Cerebellar nuclear complex (tissue), 1 donor: ENCODE measurements at regions not wholly inside any gene's neighbourhood (a gene's known extent, or its start where the extent isn't known, plus 50 kb on each side); places are given as distances from the start of the nearest gene placed in this dataset.
"Not testable (repeated sequence)": the region's sequence is repeated elsewhere in the genome, so short reads cannot be mapped to it uniquely, and the experiment has no call there.

Source experiments
- DNase-seq, 2 experiments: peaks; one replicate each; lab custom pipeline; 2025; lab: John Stamatoyannopoulos, UW

DNA sequence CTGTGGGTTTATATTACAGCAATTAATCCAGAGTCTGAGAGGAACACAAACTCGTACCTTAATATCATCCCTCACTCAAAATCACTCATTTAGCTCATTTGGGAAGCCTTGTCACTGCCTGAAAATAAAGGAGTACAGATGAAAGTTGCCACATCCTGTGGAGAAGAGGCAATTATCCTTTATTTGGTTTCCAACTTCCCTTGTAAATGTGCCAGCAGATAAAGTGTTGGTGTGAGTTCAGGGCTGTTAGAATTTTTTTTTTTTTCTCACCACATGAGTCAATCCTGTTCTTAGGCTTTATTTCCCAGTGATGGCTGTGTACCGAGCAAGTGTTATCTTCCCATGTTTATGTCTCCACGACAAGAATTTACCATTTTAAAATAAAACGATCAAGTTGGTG lies 99.0 kb upstream of the SMIM30 start:
- no peak for DNase-seq

DNA sequence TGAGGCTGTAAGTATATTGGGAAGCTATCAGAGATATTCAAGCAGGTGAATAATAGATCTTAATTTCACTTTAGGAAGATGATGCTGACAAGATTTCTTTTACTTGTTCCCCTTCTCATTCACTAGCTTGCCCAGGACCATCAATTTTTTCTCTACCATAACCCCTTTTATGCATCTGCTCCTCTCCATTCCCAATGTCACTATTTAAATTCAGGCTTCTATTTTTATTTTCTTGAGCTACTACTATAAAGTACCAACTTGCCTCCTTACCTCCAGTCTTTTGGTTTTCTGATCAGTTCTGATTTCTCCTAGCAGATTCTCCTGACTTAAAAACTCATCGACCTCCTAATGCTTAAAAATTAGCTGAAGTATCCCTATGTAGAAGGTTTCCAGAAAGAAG lies 97.7 kb upstream of the SMIM30 start:
- DNase-seq = no peak

DNA sequence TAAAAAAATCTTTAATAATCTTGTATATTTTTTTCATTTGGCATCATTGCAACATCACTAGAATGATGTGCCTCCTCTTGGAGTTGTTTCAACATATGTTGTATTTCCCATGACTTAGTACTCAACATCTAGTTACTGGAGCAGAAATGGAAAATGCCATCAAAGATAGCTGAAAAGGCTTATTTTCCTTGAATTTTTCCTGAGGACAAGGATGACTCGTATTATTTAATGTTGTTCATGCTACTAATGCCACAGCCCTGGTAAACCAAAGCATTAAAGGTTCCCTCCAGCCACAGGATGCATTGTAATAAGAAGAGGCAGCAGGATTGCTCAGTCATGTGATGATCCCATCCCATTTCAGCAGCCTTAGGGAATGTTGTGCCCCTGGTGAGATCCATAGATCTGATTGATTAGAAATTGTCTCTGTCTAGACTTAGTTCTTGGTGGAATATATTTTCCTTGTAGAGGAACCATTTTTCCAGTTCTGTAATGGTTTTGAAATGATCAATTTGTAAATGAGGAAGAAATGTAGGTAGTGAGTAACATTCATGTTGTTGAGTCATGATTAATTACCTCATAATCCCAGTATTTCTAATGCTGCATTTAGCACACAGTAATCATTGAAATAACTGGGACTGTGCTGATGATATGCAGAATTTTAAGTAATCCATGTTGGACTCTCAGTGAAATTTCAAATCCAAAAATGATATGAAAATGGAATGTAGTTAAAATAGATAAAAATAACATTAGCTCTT lies 91.3 kb upstream of the SMIM30 start:
- no peak for DNase-seq

DNA sequence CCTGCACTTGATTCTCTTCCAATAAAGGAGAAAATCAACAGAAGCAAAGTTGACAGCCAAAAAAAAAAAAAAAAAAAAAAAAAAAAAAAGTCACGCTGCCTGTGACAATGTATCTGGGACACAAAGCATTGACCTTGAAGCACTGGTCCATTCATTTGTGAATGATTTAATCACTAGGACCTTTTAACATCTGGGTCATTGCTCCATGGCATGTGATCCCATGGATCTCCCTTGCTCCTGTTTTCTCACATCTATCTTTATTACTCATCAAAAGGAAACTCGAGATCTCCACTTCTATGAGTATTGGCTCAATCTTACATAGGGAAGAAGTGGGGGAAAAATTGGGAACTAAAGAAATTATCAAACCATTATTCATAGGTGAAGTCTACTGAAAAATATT lies 89.6 kb upstream of the SMIM30 start:
- no peak for DNase-seq

DNA sequence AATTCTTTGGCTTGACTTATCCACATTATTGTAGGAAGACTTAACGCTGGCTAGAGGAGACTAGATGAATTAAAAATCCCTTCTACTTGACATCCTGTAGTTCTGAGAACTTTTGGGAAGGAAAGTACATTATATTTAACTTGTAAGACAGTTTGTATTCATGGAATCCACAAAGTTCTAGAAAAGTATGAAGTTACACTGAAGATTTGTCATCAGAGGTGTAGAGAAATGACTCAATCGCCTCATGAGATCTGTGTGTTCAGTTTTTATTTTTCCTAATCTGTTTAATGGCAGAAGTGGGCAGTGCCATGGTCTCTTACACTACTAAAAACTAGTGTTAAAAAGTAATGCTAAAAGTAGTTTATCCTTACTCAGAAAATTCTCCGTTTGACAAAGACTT lies 89.1 kb upstream of the SMIM30 start:
- DNase-seq = no peak

DNA sequence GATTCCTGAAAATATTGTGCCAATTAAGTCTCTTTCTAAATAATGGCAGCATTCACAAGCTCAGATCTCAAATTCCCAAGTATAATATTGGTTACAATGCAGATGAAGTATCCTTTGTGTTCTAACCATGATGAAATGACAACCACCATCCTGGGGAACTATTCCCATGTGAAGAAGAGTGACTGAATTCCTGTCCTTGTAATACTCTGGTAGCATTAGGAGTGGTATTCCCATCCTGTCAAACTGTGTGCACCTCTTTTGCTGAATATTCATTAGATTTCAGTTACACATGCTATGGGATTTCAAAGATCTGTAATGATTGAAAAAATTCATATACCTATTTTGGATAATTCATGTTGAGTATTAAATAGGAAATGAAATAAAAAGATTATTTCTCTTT lies 86.1 kb upstream of the SMIM30 start:
- DNase-seq = no peak

DNA sequence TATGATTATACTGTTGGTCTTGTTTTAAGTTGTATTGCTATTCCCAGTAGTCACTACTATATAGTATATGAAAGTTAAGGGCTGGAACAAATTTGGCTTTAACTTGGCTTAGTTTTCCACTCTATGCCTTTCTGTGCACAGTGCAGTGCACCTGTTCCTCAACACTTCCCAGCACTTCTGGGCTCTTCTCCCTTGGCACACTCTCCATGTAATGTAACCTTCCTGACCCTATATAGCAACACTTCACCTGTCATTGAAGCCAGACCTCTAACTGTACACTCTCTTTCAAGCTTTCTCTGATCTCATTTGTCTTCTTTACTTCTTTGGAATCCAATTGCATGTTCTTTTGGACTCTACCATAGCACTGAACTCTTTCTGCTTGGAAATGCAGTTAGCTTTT lies 83.9 kb upstream of the SMIM30 start:
- no peak for DNase-seq

DNA sequence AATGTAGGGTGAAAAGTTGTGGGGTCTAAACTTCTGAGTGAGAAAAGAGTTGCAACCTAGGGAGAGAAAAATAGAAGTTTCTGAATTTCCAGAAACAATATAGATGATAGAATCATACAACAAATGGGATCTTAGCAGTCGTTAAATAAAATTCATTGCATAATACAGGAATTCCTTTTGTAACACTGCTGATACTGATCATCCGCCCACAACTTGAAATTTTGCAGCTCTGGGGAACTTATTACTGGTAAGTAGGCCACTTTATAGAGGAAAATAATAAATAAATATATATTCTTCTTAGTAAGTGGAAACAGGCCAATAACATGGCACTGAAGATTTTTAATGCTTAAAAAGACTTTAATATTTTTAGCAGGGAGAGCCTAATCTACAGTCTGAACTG lies 81.9 kb upstream of the SMIM30 start:
- DNase-seq = no peak

DNA sequence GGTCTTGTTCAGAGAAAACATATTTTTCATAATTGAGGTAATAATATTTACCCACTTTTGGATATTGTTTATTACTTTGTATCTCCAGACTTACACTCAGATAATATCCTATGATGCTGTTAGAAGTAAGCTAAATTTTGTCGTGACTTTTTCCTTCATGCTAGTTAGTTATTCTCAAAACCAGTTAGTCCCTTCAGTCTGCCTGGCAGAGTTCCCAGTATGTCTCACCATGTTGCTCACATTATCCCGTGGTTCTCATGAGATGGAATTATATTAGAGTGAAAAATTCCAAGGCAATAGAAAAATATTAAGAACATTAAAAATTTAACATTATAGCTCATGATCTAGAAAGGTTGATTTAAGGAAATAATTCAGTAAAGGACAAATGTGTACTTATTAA lies 81.5 kb upstream of the SMIM30 start:
- DNase-seq = no peak

DNA sequence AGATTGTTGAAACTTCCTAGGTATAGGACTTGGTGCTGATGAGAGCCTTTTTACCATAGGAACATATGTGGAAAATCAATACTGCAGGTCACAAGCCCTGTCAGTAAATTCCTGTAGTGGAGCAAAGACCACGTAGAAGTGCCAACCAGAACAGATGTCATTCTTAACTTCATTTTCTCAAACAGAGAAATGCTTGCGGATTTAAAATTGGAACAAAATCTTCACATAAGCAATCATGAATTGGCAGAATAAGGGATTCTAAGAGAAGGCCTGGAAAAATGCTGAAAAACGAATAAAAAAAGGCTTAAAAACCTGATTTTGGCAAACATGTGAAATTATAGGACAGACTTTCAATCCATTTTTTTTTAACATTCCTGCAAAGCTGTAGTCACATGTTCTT lies 80.8 kb upstream of the SMIM30 start:
- no peak for DNase-seq

DNA sequence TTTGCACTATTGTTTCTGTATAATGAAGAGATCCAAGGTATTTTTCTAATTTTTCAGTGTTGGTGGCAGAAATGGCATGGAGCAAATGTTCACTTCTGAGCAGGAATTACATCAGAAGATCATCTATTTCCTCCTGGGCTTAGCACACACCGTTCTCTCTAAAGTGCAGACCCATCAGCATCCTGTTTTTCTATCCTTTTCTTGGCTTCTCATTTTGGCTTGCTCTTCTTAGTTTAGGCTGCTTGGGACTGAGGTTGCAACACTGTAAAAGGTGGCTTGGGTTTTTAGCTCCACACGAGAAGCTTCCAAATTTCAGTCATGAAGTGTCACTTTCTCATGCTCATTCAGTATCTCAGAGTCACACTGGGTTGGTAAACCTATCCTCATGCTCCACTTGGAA lies 79.9 kb upstream of the SMIM30 start:
- no peak for DNase-seq

DNA sequence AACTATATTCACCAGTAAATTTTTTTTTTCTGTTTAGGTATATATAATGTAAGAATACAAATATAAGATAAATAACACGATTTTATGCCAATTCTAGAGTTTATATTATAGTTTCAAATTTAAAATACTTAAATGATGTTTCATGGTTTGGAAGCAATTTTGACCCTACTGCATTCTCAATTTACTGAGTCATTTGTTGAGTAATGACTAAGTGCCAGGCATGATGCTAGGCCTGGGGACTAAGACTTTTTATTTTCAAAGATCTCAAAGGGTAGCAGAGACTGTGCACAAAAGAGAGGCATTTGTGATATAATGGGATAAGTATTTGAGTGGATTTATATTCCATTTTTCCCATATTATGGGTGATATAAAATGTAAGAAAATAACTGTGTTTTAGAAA lies 78.9 kb upstream of the SMIM30 start:
- DNase-seq = no peak

DNA sequence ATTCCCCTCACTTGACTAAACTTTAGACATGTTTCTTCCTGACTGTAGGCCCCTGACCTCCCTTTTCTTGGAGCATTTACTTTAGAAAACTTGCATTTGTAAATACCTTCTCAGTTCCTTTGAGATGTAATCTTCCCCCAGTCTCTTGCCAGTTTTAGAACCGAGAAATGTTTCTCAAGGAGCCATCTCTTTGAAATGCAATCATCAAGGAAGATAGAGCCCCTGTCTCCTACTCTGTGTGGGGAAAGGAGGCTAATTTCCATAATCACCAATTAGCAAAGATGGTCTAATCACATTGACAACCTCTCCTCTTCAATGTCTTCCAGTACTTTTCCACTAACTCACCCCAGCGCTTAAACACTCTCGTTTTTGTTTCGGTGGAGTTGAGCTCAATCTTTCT lies 70.0 kb upstream of the SMIM30 start:
- DNase-seq = no peak

DNA sequence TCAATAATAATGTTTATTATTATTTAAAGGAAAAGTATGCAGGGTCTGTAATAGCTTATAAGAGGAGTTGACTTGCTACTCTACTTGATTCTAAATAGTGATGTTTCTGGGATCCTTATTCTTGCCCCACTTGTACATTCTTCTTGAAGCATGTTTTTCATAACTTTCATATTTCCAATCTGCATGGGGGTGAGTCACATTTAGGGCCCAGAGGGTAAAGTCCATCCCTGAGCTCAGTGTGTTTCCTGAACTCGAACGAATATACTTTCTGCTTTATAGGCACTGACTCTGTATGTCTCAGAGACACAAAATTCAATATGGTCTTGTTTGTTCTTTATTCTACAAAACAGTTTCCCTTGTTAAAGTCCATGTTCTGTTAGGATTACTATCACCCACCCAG lies 61.0 kb upstream of the SMIM30 start:
- no peak for DNase-seq

DNA sequence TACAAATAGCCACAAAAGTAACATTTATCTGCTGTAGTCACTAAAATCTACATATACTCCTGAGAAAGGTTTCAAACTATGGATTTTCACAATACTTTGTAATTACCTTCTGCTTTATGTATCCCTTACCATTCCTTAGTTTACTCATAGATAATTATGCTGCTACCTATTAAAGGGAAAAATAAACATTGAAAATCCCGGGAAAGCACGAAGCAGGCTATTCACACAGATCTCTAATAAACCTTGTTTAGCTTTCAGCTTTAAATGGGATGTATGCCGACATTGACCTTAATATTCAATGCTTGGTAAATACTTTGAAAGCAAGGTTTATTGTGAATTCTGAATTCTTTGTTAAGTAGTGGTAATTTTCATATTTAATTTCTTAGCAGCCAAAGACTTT lies 58.5 kb upstream of the SMIM30 start:
- DNase-seq = no peak

DNA sequence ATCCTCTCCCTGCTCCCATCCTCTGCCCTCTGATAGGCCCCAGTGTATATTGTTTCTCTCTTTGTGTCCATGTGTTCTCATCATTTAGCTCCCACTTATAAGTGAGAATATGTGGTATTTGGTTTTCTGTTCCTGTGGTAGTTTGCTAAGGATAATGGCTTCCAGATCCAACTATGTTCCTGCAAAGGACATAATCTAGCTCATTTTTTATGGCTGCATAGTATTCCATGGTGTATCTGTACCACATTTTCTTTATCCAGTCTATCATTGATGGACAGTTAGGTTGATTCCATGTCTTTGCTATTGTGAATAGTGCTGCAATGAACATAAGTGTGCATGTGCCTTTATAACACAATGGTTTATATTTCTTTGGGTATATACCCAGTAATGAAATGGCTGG lies 57.8 kb upstream of the SMIM30 start:
- not testable (repeated sequence) for DNase-seq

DNA sequence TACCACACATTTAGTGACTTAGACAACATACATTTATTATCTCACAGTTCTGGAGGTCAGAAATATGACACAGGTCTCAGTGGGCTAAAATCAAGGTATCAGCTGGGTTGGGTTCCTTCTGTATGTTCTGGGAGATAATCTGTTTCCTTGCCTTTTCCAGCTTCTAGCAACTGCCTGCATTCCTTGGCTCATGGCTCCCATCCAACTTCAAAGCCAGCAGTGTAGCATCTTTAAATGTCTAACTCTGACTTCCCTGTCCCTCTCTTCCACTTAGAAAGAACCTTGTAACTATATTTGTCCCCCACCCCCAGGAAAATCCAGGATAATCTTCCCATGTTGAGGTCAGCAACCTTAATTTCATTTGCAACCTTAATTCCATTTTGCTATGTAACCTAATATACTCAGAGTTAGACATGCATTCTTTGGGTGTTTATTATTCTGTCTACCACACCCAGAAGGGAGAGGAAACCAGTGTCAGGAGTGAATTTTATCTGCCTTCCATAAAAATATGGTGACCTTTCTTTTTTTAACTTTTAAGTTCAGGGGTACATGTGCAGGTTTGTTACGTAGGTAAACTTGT lies 57.3 kb upstream of the SMIM30 start:
- no peak for DNase-seq

DNA sequence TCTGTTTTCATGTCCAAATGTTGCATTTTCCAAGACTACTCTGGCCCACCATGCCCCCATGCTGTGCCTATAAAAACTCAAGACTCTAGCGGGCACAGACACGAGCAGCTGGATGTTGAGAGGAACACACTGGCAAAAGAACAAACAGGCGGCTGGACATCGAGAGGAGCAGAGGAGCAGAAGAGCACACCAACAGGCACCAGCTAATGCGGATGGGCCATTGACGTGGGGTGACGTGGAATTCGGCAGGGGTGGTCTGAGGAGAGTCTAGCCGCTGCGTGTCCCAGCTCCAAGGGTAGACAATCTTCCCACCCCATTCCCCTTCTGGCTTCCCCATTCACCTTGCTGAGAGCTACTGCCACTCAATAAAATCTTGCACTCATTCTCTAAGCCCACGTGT lies 54.4 kb upstream of the SMIM30 start:
- DNase-seq = no peak

DNA sequence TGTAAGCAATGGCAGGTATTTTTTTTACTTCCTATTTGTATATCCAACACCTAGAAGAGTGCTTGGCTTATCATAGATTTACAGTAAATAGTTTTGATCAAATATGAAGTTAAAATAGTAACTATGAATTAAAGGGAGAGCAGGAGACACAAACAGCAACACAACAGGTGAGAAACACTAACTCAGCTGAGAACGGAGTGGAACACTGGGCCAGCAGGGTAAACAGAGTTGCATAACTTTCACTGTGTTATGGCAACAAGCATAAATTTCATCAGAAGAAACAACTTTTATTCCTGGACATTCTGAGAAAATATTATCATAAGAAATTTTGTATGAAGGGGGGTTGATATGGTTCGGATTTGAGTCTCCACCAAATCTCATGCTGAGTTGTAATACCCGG lies 52.2 kb upstream of the SMIM30 start:
- no peak for DNase-seq
